ENCODE measurements at regions not wholly inside any gene's neighbourhood (a gene's known extent, or its start where the extent isn't known, plus 50 kb on each side); places are given as distances from the start of the nearest gene placed in this dataset.
"Not testable (repeated sequence)": the region's sequence is repeated elsewhere in the genome, so short reads cannot be mapped to it uniquely, and the experiment has no call there.

GRCh38 chr16:75860326-75861053 is 134.2 kb upstream of the CPHXL start:
- TF ChIP-seq CTCF (IDR thresholded peaks at IDR 0.05; ENCODE audit: control insufficient read depth, extremely low read depth, insufficient read depth), result no peak
- no peak overlapping the region for H3K4me3 ChIP-seq (ENCODE audit: low read depth, low read length)
- no peak for DNase-seq (ENCODE audit: low read depth)

- DNase-seq (ENCODE audit: low read depth), result no peak
- TF ChIP-seq CTCF (IDR thresholded peaks at IDR 0.05; ENCODE audit: control insufficient read depth, extremely low read depth, insufficient read depth), result no peak
Observed at GRCh38 chr16:75861311-75862097, 135.2 kb upstream of the CPHXL start.

GRCh38 chr16:75862098-75862386 is 135.8 kb upstream of the CPHXL start:
- no peak for DNase-seq (ENCODE audit: low read depth)
- no peak for TF ChIP-seq CTCF (IDR thresholded peaks at IDR 0.05; ENCODE audit: control insufficient read depth, extremely low read depth, insufficient read depth)

More at GRCh38 chr16:75861311-75862097, 135.2 kb upstream of the CPHXL start:
- H3K4me3 ChIP-seq (ENCODE audit: low read depth, low read length), result no peak overlapping the region

GRCh38 chr16:75864243-75864642 is 138.0 kb upstream of the CPHXL start:
- H3K4me3 ChIP-seq (ENCODE audit: low read depth, low read length), result no peak overlapping the region
- no peak for DNase-seq (ENCODE audit: low read depth)
- TF ChIP-seq CTCF (IDR thresholded peaks at IDR 0.05; ENCODE audit: control insufficient read depth, extremely low read depth, insufficient read depth), result no peak

More at GRCh38 chr16:75862098-75862386, 135.8 kb upstream of the CPHXL start:
- H3K4me3 ChIP-seq (ENCODE audit: low read depth, low read length), result no peak overlapping the region

GRCh38 chr16:75865736-75866135 is 139.4 kb upstream of the CPHXL start:
- no peak for DNase-seq (ENCODE audit: low read depth)
- no peak overlapping the region for H3K4me3 ChIP-seq (ENCODE audit: low read depth, low read length)
- TF ChIP-seq CTCF (IDR thresholded peaks at IDR 0.05; ENCODE audit: control insufficient read depth, extremely low read depth, insufficient read depth), result no peak

- no peak overlapping the region for H3K4me3 ChIP-seq (ENCODE audit: low read depth, low read length)
- no peak for TF ChIP-seq CTCF (IDR thresholded peaks at IDR 0.05; ENCODE audit: control insufficient read depth, extremely low read depth, insufficient read depth)
- no peak for DNase-seq (ENCODE audit: low read depth)
Observed at GRCh38 chr16:75868636-75869632, 142.6 kb upstream of the CPHXL start.

- DNase-seq (ENCODE audit: low read depth); H3K4me3 ChIP-seq (ENCODE audit: low read depth, low read length): not testable (repeated sequence)
Observed at GRCh38 chr16:75881280-75881679, 155.0 kb upstream of the CPHXL start.

Data from LNCaP clone FGC (cell line).